ENCODE measurements at regions not wholly inside any gene's neighbourhood (a gene's known extent, or its start where the extent isn't known, plus 50 kb on each side); places are given as distances from the start of the nearest gene placed in this dataset.
"Not testable (repeated sequence)": the region's sequence is repeated elsewhere in the genome, so short reads cannot be mapped to it uniquely, and the experiment has no call there.

GRCh38 chr2:13682540-13683272 lies 949.8 kb upstream of the LRATD1 start:
- no peak for DNase-seq (ENCODE audit: low read depth)

GRCh38 chr2:13686262-13686661 lies 946.3 kb upstream of the LRATD1 start:
- no peak for DNase-seq (ENCODE audit: low read depth)

GRCh38 chr2:13694673-13695072 lies 937.8 kb upstream of the LRATD1 start:
- DNase-seq (ENCODE audit: low read depth), result no peak

- no peak for DNase-seq (ENCODE audit: low read depth)
Observed at GRCh38 chr2:13696601-13697000, 935.9 kb upstream of the LRATD1 start.

- DNase-seq (ENCODE audit: low read depth), result no peak
Observed at GRCh38 chr2:13698847-13699246, 933.7 kb upstream of the LRATD1 start.

GRCh38 chr2:13699939-13700338 lies 932.6 kb upstream of the LRATD1 start:
- not testable (repeated sequence) for DNase-seq (ENCODE audit: low read depth)

- DNase-seq (ENCODE audit: low read depth), result no peak
Observed at GRCh38 chr2:13711154-13711553, 921.4 kb upstream of the LRATD1 start.

GRCh38 chr2:13714466-13714865 lies 918.1 kb upstream of the LRATD1 start:
- DNase-seq (ENCODE audit: low read depth), result no peak

GRCh38 chr2:13725945-13726344 lies 906.6 kb upstream of the LRATD1 start:
- no peak for DNase-seq (ENCODE audit: low read depth)

GRCh38 chr2:13745330-13745729 lies 887.2 kb upstream of the LRATD1 start:
- no peak for DNase-seq (ENCODE audit: low read depth)

- no peak for DNase-seq (ENCODE audit: low read depth)
Observed at GRCh38 chr2:13751955-13752354, 880.6 kb upstream of the LRATD1 start.

GRCh38 chr2:13758412-13758811 lies 874.1 kb upstream of the LRATD1 start:
- DNase-seq (ENCODE audit: low read depth), result no peak

GRCh38 chr2:13768274-13768673 lies 864.2 kb upstream of the LRATD1 start:
- DNase-seq (ENCODE audit: low read depth), result no peak

- no peak for DNase-seq (ENCODE audit: low read depth)
Observed at GRCh38 chr2:13770279-13770678, 862.2 kb upstream of the LRATD1 start.

GRCh38 chr2:13779996-13780395 lies 852.5 kb upstream of the LRATD1 start:
- no peak for DNase-seq (ENCODE audit: low read depth)

GRCh38 chr2:13791019-13791547 lies 841.4 kb upstream of the LRATD1 start:
- no peak for DNase-seq (ENCODE audit: low read depth)

GRCh38 chr2:13806539-13806938 lies 826.0 kb upstream of the LRATD1 start:
- no peak for DNase-seq (ENCODE audit: low read depth)

- no peak for DNase-seq (ENCODE audit: low read depth)
Observed at GRCh38 chr2:13813236-13813635, 819.3 kb upstream of the LRATD1 start.

- DNase-seq (ENCODE audit: low read depth), result no peak
Observed at GRCh38 chr2:13818002-13818401, 814.5 kb upstream of the LRATD1 start.

GRCh38 chr2:13819896-13820295 lies 812.6 kb upstream of the LRATD1 start:
- no peak for DNase-seq (ENCODE audit: low read depth)

GRCh38 chr2:13821255-13821880 lies 811.1 kb upstream of the LRATD1 start:
- DNase-seq (ENCODE audit: low read depth), result no peak

- DNase-seq (ENCODE audit: low read depth), result no peak
Observed at GRCh38 chr2:13822365-13822764, 810.2 kb upstream of the LRATD1 start.

- no peak for DNase-seq (ENCODE audit: low read depth)
Observed at GRCh38 chr2:13826314-13826853, 806.1 kb upstream of the LRATD1 start.

Data from Daoy (cell line).